ENCODE measurements at regions not wholly inside any gene's neighbourhood (a gene's known extent, or its start where the extent isn't known, plus 50 kb on each side); places are given as distances from the start of the nearest gene placed in this dataset.

- ChIA-PET CTCF (no interaction called here), POLR2A (no interaction called here)
- Histone ChIP-seq H3K4me3 (ENCODE audit: low read depth, low read length) (no peak overlapping the region), H3K36me3 (ENCODE audit: control insufficient read depth, insufficient read depth, low read length) (no peaks in the 10 kb centered on the region), H3K27me3 (ENCODE audit: control insufficient read depth, insufficient read depth, low read length) (no peaks in the 10 kb centered on the region)
- DNase-seq (ENCODE audit: low read depth), result no peak
- no peak for TF ChIP-seq CTCF (IDR thresholded peaks at IDR 0.05; ENCODE audit: insufficient read depth, low read depth, low read length)
These were observed 453.2 kb upstream of the EPHA6 start for GRCh38 chr3:96361241-96361640.

- H3K27me3 ChIP-seq (ENCODE audit: control insufficient read depth, insufficient read depth, low read length), result no peaks in the 10 kb centered on the region
- no peak for TF ChIP-seq CTCF (IDR thresholded peaks at IDR 0.05; ENCODE audit: insufficient read depth, low read depth, low read length)
- ChIA-PET POLR2A (no interaction called here), CTCF (no interaction called here)
- H3K36me3 ChIP-seq (ENCODE audit: control insufficient read depth, insufficient read depth, low read length), result no peaks in the 10 kb centered on the region
- DNase-seq (ENCODE audit: low read depth), result no peak
- H3K4me3 ChIP-seq (ENCODE audit: low read depth, low read length), result no peak overlapping the region
These were observed 443.8 kb upstream of the EPHA6 start for GRCh38 chr3:96370637-96371036.

GRCh38 chr3:96410006-96410730 is 404.2 kb upstream of the EPHA6 start:
- H3K27me3 ChIP-seq (ENCODE audit: control insufficient read depth, insufficient read depth, low read length), result no peaks in the 10 kb centered on the region
- CTCF ChIA-PET, result no interaction called here
- no peaks in the 10 kb centered on the region for H3K36me3 ChIP-seq (ENCODE audit: control insufficient read depth, insufficient read depth, low read length)
- no peak overlapping the region for H3K4me3 ChIP-seq (ENCODE audit: low read depth, low read length)
- POLR2A ChIA-PET, result no interaction called here
- DNase-seq (ENCODE audit: low read depth), result no peak
- no peak for TF ChIP-seq CTCF (IDR thresholded peaks at IDR 0.05; ENCODE audit: insufficient read depth, low read depth, low read length)

GRCh38 chr3:96416549-96417255 is 397.7 kb upstream of the EPHA6 start:
- POLR2A ChIA-PET, result no interaction called here
- H3K36me3 ChIP-seq (ENCODE audit: control insufficient read depth, insufficient read depth, low read length), result no peaks in the 10 kb centered on the region
- CTCF ChIA-PET, result interaction anchor here (0.8 kb wide), 1 partner anchor 16 kb away, joined by 3 read pairs; no protein-coding TSS in a partner anchor

More at GRCh38 chr3:96416549-96417255, 397.7 kb upstream of the EPHA6 start:
- Histone ChIP-seq H3K4me3 (ENCODE audit: low read depth, low read length) (no peak overlapping the region), H3K27me3 (ENCODE audit: control insufficient read depth, insufficient read depth, low read length) (no peaks in the 10 kb centered on the region)
- no peak for TF ChIP-seq CTCF (IDR thresholded peaks at IDR 0.05; ENCODE audit: insufficient read depth, low read depth, low read length)
- DNase-seq (ENCODE audit: low read depth), result no peak
